ENCODE measurements at regions not wholly inside any gene's neighbourhood (a gene's known extent, or its start where the extent isn't known, plus 50 kb on each side); places are given as distances from the start of the nearest gene placed in this dataset.

- peaks cover 7% of the 10 kb centered on the region for H3K4me1 ChIP-seq (ENCODE audit: insufficient read depth, poor library complexity, severe bottlenecking)
- H3K4me3 ChIP-seq (ENCODE audit: severe bottlenecking): no peak overlapping the region
- no peaks in the 10 kb centered on the region for H3K9me3 ChIP-seq (ENCODE audit: severe bottlenecking)
- ATAC-seq (ENCODE audit: low read depth) (no peak), DNase-seq (ENCODE audit: low spot score) (no peak)
- H3K27me3 ChIP-seq (ENCODE audit: insufficient read depth, poor library complexity, severe bottlenecking): no peaks in the 10 kb centered on the region
- no peak for TF ChIP-seq CTCF (IDR thresholded peaks at IDR 0.05; ENCODE audit: poor library complexity, severe bottlenecking)
- no peak overlapping the region for H3K27ac ChIP-seq (ENCODE audit: poor library complexity, severe bottlenecking)
- no peaks in the 10 kb centered on the region for H3K36me3 ChIP-seq (ENCODE audit: low read depth)
These were observed 253.2 kb downstream of the INHBA start for GRCh38 chr7:41449694-41450093.

DNA sequence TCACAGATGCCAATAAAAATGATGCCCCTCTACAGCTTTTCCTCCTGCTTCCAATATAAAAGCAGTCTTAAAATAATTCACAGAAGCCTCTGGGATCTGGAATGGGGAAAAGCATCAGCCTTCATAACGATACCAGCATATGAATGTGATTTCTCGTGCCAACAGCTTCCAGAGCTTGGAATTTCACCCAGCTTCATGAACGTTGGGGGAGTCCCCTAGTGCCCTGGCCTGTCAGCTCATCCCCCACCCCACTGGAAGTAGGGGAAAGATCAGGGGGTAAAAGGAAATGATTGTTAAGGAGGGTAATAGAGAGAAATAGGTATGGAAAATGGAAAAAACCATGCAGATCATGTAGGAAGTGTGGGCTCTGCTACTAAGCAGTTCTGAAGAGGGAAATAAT lies 253.6 kb downstream of the INHBA start:
- no peak for ATAC-seq (ENCODE audit: low read depth)
- Histone ChIP-seq H3K27me3 (ENCODE audit: insufficient read depth, poor library complexity, severe bottlenecking) (no peaks in the 10 kb centered on the region), H3K4me1 (ENCODE audit: insufficient read depth, poor library complexity, severe bottlenecking) (peaks cover 7% of the 10 kb centered on the region), H3K4me3 (ENCODE audit: severe bottlenecking) (no peak overlapping the region), H3K9me3 (ENCODE audit: severe bottlenecking) (no peaks in the 10 kb centered on the region), H3K36me3 (ENCODE audit: low read depth) (no peaks in the 10 kb centered on the region), H3K27ac (ENCODE audit: poor library complexity, severe bottlenecking) (no peak overlapping the region)
- no peak for DNase-seq (ENCODE audit: low spot score)
- TF ChIP-seq CTCF (IDR thresholded peaks at IDR 0.05; ENCODE audit: poor library complexity, severe bottlenecking): no peak

- TF ChIP-seq CTCF (IDR thresholded peaks at IDR 0.05; ENCODE audit: poor library complexity, severe bottlenecking): no peak
- Histone ChIP-seq H3K27me3 (ENCODE audit: insufficient read depth, poor library complexity, severe bottlenecking) (no peaks in the 10 kb centered on the region), H3K27ac (ENCODE audit: poor library complexity, severe bottlenecking) (no peak overlapping the region), H3K36me3 (ENCODE audit: low read depth) (no peaks in the 10 kb centered on the region), H3K4me3 (ENCODE audit: severe bottlenecking) (no peak overlapping the region), H3K9me3 (ENCODE audit: severe bottlenecking) (no peaks in the 10 kb centered on the region), H3K4me1 (ENCODE audit: insufficient read depth, poor library complexity, severe bottlenecking) (peaks cover 7% of the 10 kb centered on the region)
- no peak for DNase-seq (ENCODE audit: low spot score)
- no peak for ATAC-seq (ENCODE audit: low read depth)
These were observed 254.8 kb downstream of the INHBA start for GRCh38 chr7:41448104-41448503.

DNA sequence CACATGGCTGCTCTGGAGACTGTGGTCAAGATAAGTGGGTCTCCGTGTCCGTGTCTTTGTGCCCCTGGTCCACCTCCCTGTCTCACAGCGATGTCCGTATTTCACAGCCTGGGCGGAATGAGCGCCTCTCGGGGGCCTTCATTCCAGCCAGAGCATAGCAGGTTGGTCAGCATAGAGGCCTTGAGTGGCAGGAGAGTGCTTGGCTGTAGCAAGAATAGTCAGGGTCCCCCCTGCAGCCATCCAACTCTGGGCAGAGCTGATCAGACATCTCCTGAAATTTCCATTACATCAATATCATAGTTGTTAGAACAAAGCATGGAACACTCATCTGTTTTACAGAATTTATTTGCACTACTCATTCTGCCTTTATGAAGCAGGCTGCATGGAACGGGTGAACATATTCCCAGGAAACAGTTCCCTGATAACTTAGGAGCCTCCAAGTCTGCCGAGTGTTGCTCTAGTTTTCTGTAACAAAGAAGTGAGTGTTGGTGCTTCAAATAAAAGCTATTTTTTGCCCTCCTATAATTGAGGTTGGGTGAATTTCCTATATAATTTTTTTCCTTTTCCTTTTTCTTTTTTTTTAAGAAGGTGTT lies 255.3 kb downstream of the INHBA start:
- Histone ChIP-seq H3K27ac (ENCODE audit: poor library complexity, severe bottlenecking) (no peak overlapping the region), H3K27me3 (ENCODE audit: insufficient read depth, poor library complexity, severe bottlenecking) (no peaks in the 10 kb centered on the region), H3K36me3 (ENCODE audit: low read depth) (no peaks in the 10 kb centered on the region), H3K4me3 (ENCODE audit: severe bottlenecking) (no peak overlapping the region), H3K9me3 (ENCODE audit: severe bottlenecking) (no peaks in the 10 kb centered on the region), H3K4me1 (ENCODE audit: insufficient read depth, poor library complexity, severe bottlenecking) (peaks cover 7% of the 10 kb centered on the region)
- ATAC-seq (ENCODE audit: low read depth) (no peak), DNase-seq (ENCODE audit: low spot score) (no peak)
- no peak for TF ChIP-seq CTCF (IDR thresholded peaks at IDR 0.05; ENCODE audit: poor library complexity, severe bottlenecking)

- Histone ChIP-seq H3K4me1 (ENCODE audit: insufficient read depth, poor library complexity, severe bottlenecking) (peaks cover 4% of the 10 kb centered on the region), H3K9me3 (ENCODE audit: severe bottlenecking) (no peaks in the 10 kb centered on the region), H3K4me3 (ENCODE audit: severe bottlenecking) (no peak overlapping the region), H3K36me3 (ENCODE audit: low read depth) (no peaks in the 10 kb centered on the region), H3K27me3 (ENCODE audit: insufficient read depth, poor library complexity, severe bottlenecking) (no peaks in the 10 kb centered on the region), H3K27ac (ENCODE audit: poor library complexity, severe bottlenecking) (no peak overlapping the region)
- TF ChIP-seq CTCF (IDR thresholded peaks at IDR 0.05; ENCODE audit: poor library complexity, severe bottlenecking): no peak
- ATAC-seq (ENCODE audit: low read depth) (no peak), DNase-seq (ENCODE audit: low spot score) (no peak)
These were observed 256.1 kb downstream of the INHBA start for GRCh38 chr7:41446606-41447449.
